Activated naive CD4-positive, alpha-beta T cell treated with anti-CD3 and anti-CD28 coated beads, Interleukin-2, amount 50 U/mL, for 24 hours (primary cell): ENCODE measurements at regions not wholly inside any gene's neighbourhood (a gene's known extent, or its start where the extent isn't known, plus 50 kb on each side); places are given as distances from the start of the nearest gene placed in this dataset.

Experiments
- H3K27ac Mint-ChIP-seq: one replicate; pipeline ENCODE4 v1.8.0; 2021; ENCODE audit warnings: mild to moderate bottlenecking, mixed read lengths
- H3K27me3 Mint-ChIP-seq: one replicate; pipeline ENCODE4 v1.8.0; 2021; ENCODE audit warnings: mixed read lengths
- H3K36me3 Mint-ChIP-seq: one replicate; pipeline ENCODE4 v1.8.0; 2021; ENCODE audit warnings: mixed read lengths
- H3K4me1 Mint-ChIP-seq: one replicate; pipeline ENCODE4 v1.8.0; 2021; ENCODE audit warnings: mixed read lengths
- H3K4me3 Mint-ChIP-seq: one replicate; pipeline ENCODE4 v1.8.0; 2021; ENCODE audit warnings: mild to moderate bottlenecking, mixed read lengths
- H3K9me3 Mint-ChIP-seq: one replicate; pipeline ENCODE4 v1.8.0; 2021; ENCODE audit warnings: mixed read lengths

GRCh38 chr6:155623450-155624178 lies 168.0 kb upstream of the NOX3 start:
- H3K36me3 Mint-ChIP-seq, result no peaks in the 10 kb centered on the region

GRCh38 chr6:155614606-155615005 lies 159.0 kb upstream of the NOX3 start:
- no peaks in the 10 kb centered on the region for H3K27me3 Mint-ChIP-seq
- peaks cover 2% of the 10 kb centered on the region for H3K36me3 Mint-ChIP-seq
- H3K4me3 Mint-ChIP-seq, result no peak overlapping the region
- no peaks in the 10 kb centered on the region for H3K4me1 Mint-ChIP-seq
- H3K9me3 Mint-ChIP-seq, result peaks cover 18% of the 10 kb centered on the region
- H3K27ac Mint-ChIP-seq, result no peak overlapping the region

More at GRCh38 chr6:155623450-155624178, 168.0 kb upstream of the NOX3 start:
- H3K27ac Mint-ChIP-seq, result no peak overlapping the region
- peaks cover 1% of the 10 kb centered on the region for H3K27me3 Mint-ChIP-seq
- H3K4me3 Mint-ChIP-seq, result no peak overlapping the region
- no peaks in the 10 kb centered on the region for H3K9me3 Mint-ChIP-seq
- H3K4me1 Mint-ChIP-seq, result no peaks in the 10 kb centered on the region

DNA sequence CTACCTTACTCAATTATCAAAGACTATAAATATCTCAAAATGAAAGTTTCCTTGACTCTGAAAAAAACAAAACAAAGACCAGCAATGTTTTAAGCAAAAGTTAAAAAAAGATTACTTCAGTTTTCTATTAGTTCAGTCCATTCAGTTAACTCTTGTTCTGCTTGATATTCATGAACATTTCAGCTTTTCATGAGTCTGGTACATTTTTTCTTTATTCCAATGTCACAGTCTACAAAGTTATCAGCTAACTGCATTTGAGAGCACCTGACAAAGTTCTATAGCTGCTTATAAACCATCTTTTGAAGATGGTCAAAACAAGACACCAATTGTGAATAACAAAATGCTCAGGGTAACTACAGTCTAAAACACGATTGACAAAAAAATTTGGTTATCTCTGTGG lies 156.1 kb upstream of the NOX3 start:
- Mint-ChIP-seq H3K27ac (no peak overlapping the region), H3K36me3 (peaks cover 2% of the 10 kb centered on the region), H3K4me3 (no peak overlapping the region)

DNA sequence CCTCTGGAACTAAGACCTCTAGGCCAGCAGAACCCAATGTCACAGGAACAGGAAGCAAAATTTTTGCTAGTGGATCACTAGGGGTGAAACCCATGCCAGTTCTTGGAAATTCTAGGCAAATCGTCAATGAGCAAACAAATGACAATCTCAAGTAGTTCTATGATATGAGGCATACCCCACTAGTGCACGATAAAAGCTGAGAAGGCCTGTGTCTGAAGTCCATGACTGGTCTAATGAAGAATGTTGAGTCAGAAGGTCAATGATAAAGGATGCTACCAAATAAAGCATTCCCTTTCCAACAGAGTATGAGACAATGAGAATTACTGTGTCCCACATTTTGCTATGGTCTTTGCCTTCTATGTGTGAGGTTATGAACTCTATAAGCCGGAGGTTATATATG lies 149.4 kb upstream of the NOX3 start:
- no peaks in the 10 kb centered on the region for H3K36me3 Mint-ChIP-seq
- peaks cover 2% of the 10 kb centered on the region for H3K27me3 Mint-ChIP-seq

More for the DNA sequence above, 156.1 kb upstream of the NOX3 start:
- Mint-ChIP-seq H3K4me1 (no peaks in the 10 kb centered on the region), H3K27me3 (peaks cover 2% of the 10 kb centered on the region), H3K9me3 (peaks cover 13% of the 10 kb centered on the region)

DNA sequence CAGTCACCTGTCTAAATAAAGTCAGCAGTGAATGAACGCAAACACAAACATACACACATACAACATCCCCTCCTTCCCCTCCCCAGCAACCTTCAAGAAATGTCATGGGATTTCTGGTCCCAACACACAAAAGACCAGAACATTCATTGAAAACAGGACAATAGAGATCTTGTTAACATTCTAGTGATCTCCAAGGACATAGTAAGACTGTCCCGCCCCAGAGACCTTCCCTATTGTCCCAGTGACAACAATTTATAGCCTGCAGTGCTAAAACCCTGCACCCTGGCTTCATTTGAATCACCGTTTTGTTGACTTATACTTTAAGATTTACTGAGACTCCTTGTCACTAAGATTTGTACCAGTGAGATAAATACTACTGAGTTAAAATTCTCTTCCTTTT lies 143.9 kb upstream of the NOX3 start:
- Mint-ChIP-seq H3K4me3 (no peak overlapping the region), H3K36me3 (no peaks in the 10 kb centered on the region), H3K27me3 (peaks cover 2% of the 10 kb centered on the region), H3K9me3 (no peaks in the 10 kb centered on the region), H3K4me1 (no peaks in the 10 kb centered on the region), H3K27ac (no peak overlapping the region)

More for the DNA sequence above, 149.4 kb upstream of the NOX3 start:
- H3K4me1 Mint-ChIP-seq, result no peaks in the 10 kb centered on the region
- no peaks in the 10 kb centered on the region for H3K9me3 Mint-ChIP-seq
- H3K4me3 Mint-ChIP-seq, result no peak overlapping the region
- H3K27ac Mint-ChIP-seq, result no peak overlapping the region

- no peaks in the 10 kb centered on the region for H3K36me3 Mint-ChIP-seq
- H3K4me1 Mint-ChIP-seq, result no peaks in the 10 kb centered on the region
- peaks cover 2% of the 10 kb centered on the region for H3K27me3 Mint-ChIP-seq
- H3K9me3 Mint-ChIP-seq, result no peaks in the 10 kb centered on the region
- no peak overlapping the region for H3K4me3 Mint-ChIP-seq
- no peak overlapping the region for H3K27ac Mint-ChIP-seq
Measured at GRCh38 chr6:155599160-155599559, 143.5 kb upstream of the NOX3 start.

DNA sequence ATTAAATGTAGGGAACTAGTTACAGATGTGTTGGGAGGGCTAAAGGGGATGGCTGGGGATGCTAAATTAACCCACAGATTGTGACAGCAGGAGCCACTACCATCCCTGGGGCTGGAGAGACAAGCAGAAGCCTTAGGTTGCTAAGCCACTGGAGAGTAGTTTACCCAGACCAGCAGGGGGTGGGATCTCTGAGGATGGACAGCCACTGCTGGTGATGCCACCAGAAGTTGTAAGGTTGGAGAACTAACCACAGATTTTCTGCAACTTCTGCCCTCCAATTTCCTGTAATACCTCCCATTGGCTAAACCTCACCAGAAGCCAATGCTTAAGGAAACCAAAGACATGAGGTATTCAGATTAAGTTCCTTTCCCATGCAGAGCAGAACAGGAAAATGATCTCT lies 139.6 kb upstream of the NOX3 start:
- no peaks in the 10 kb centered on the region for H3K9me3 Mint-ChIP-seq
- H3K4me3 Mint-ChIP-seq, result no peak overlapping the region
- no peaks in the 10 kb centered on the region for H3K36me3 Mint-ChIP-seq

GRCh38 chr6:155591741-155592140 lies 136.1 kb upstream of the NOX3 start:
- peaks cover 13% of the 10 kb centered on the region for H3K27me3 Mint-ChIP-seq
- H3K27ac Mint-ChIP-seq, result no peak overlapping the region
- no peaks in the 10 kb centered on the region for H3K4me1 Mint-ChIP-seq
- H3K9me3 Mint-ChIP-seq, result no peaks in the 10 kb centered on the region
- H3K36me3 Mint-ChIP-seq, result no peaks in the 10 kb centered on the region
- H3K4me3 Mint-ChIP-seq, result no peak overlapping the region

More for the DNA sequence above, 139.6 kb upstream of the NOX3 start:
- H3K27me3 Mint-ChIP-seq, result peaks cover 11% of the 10 kb centered on the region
- no peaks in the 10 kb centered on the region for H3K4me1 Mint-ChIP-seq
- H3K27ac Mint-ChIP-seq, result no peak overlapping the region

DNA sequence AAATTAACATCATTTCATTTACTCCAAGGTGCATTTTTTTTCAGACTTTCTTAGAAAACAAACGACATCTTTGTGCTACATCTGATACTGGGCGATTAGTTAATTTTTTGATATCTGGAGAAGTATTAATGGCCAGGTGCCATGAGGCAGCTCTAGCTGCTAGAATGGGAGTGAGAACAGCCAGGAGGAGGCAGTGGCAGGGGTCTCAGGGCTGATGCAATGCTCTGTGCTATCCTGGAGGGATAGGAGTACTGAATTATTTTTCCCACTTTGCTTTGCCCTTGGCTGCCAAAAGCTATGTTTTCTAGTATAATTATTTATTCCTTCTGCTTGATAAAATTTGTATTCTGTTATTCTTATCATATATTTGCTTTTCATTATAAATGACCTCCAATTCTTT lies 133.6 kb upstream of the NOX3 start:
- no peaks in the 10 kb centered on the region for H3K4me1 Mint-ChIP-seq
- no peak overlapping the region for H3K27ac Mint-ChIP-seq
- no peaks in the 10 kb centered on the region for H3K36me3 Mint-ChIP-seq
- no peak overlapping the region for H3K4me3 Mint-ChIP-seq
- no peaks in the 10 kb centered on the region for H3K9me3 Mint-ChIP-seq
- peaks cover 13% of the 10 kb centered on the region for H3K27me3 Mint-ChIP-seq

DNA sequence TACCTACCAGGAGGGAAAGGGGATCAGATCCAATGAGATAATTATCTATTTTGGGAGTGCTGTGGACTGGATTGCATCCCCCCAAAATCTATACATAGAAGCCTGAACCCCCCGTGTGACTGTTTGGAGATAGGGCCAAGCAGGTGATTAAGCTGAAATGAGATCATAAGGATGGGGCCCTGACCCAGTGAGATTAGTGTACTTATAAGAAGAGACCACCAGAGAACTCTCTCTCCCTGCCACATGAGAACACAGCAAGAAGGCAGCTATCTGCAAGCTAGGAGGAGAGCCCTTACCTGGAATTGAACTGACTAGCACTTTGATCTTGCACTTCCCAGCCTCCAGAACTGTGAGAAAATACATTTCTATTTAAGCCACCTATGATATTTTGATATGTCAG lies 132.2 kb upstream of the NOX3 start:
- Mint-ChIP-seq H3K4me1 (no peaks in the 10 kb centered on the region), H3K27me3 (peaks cover 12% of the 10 kb centered on the region), H3K4me3 (no peak overlapping the region), H3K9me3 (no peaks in the 10 kb centered on the region), H3K27ac (no peak overlapping the region), H3K36me3 (no peaks in the 10 kb centered on the region)

DNA sequence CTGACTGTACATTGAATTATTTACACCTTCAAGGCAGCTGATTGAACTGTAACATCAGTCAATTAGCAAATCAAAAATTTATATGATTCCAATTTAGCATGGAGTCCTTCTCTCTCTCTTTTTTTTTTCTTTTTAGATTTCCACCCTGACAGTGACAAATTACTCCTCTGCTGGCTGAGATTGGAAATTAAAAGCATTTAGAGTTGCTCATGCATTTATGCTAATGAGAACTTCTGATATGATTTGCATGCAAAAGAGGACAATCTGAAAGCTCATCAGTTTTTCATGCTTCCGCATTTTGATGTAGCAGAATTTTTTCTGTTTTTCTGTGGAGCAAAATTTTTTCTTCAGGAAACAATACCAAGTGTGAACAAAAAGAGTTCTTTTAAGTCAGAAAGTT lies 130.5 kb upstream of the NOX3 start:
- no peak overlapping the region for H3K4me3 Mint-ChIP-seq
- no peaks in the 10 kb centered on the region for H3K4me1 Mint-ChIP-seq
- peaks cover 5% of the 10 kb centered on the region for H3K27me3 Mint-ChIP-seq
- H3K36me3 Mint-ChIP-seq, result no peaks in the 10 kb centered on the region
- H3K27ac Mint-ChIP-seq, result no peak overlapping the region
- no peaks in the 10 kb centered on the region for H3K9me3 Mint-ChIP-seq

DNA sequence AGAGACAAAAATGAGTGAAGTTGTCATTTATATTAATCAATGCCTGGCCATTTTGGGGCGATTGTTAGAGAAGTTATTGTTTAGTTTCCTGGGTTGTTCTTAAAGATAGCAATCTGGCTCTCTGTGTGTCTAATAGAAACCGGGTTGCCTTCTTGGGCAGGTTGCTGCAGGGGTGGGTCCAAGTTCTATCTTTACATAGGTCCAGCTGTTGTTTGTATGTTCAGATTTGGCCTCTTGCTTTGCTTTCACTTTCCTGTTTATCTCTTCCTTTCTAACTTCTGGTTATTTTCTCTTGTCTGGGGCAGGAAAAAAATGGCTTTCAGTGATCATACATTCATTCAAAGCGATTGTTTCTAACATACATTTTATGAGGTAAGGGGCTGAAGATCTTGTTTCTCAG lies 128.4 kb upstream of the NOX3 start:
- peaks cover 1% of the 10 kb centered on the region for H3K27me3 Mint-ChIP-seq
- H3K36me3 Mint-ChIP-seq, result no peaks in the 10 kb centered on the region
- H3K9me3 Mint-ChIP-seq, result no peaks in the 10 kb centered on the region
- H3K27ac Mint-ChIP-seq, result no peak overlapping the region
- no peak overlapping the region for H3K4me3 Mint-ChIP-seq
- no peaks in the 10 kb centered on the region for H3K4me1 Mint-ChIP-seq

GRCh38 chr6:155582016-155582991 lies 126.7 kb upstream of the NOX3 start:
- Mint-ChIP-seq H3K36me3 (no peaks in the 10 kb centered on the region), H3K27me3 (peaks cover 1% of the 10 kb centered on the region), H3K4me3 (no peak overlapping the region), H3K4me1 (no peaks in the 10 kb centered on the region), H3K27ac (peak overlapping the region; percentile 66), H3K9me3 (no peaks in the 10 kb centered on the region)

DNA sequence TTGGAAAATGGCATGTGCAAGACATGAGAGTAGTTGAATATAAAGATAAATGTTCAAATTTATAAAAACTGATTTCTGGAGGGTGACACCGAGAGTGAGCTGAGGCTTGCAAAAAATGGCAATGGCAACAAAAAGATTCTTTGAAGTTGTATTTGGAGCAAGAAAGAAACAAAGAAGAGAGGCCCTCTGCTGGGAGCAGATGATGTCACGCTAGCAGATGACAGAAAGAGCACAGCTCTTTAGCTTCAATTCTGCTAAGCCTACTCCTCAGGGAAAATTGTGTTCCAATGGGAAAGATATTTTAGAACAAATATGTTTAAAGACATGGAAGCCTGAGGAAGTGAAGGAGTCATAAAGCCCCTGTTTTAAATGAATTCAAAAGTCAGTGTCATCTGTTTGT lies 125.3 kb upstream of the NOX3 start:
- no peaks in the 10 kb centered on the region for H3K9me3 Mint-ChIP-seq
- H3K36me3 Mint-ChIP-seq, result no peaks in the 10 kb centered on the region
- no peak overlapping the region for H3K27ac Mint-ChIP-seq
- peaks cover 4% of the 10 kb centered on the region for H3K27me3 Mint-ChIP-seq
- no peak overlapping the region for H3K4me3 Mint-ChIP-seq
- H3K4me1 Mint-ChIP-seq, result no peaks in the 10 kb centered on the region

DNA sequence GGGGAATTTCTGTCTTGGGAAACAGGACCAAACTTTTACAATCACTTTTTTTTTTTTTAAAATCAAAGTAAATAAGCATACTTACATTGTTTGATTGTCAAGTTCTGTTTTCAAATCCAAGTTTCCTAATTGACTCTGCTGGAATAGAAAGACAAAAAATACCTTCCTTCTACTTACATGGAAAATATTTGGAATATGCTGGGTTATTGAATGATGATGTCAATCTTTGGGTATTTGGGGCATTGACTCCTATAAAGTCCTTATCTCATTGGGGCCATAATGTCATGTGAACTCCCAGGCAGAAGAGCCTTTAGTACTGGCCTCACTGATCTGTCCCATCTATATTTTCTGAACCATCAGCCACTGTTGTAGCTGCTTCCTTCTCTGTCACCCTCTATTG lies 122.6 kb upstream of the NOX3 start:
- peaks cover 2% of the 10 kb centered on the region for H3K36me3 Mint-ChIP-seq
- peaks cover 6% of the 10 kb centered on the region for H3K9me3 Mint-ChIP-seq
- H3K4me1 Mint-ChIP-seq, result no peaks in the 10 kb centered on the region
- no peak overlapping the region for H3K4me3 Mint-ChIP-seq
- no peak overlapping the region for H3K27ac Mint-ChIP-seq
- peaks cover 11% of the 10 kb centered on the region for H3K27me3 Mint-ChIP-seq

DNA sequence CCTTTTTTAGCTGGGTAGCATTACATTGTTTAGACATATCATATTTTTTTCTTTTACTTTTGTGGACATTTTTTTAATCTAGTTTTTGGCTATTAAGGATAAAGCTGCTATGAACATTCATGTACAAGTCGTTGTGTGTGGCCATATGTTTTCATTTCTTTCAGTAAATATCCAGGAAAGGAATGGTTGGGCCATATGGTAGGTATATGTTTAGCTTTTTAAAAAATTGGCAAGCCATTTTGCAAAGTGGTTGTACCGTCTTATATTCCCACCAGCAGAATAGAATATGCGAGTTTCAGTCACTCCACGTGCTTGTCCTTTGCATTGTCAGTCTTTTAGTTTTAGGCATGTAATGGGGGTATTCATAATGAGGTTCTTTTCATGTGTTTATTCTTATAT lies 106.3 kb upstream of the NOX3 start:
- Mint-ChIP-seq H3K36me3 (no peaks in the 10 kb centered on the region), H3K4me3 (no peak overlapping the region), H3K27me3 (peaks cover 7% of the 10 kb centered on the region), H3K27ac (no peak overlapping the region), H3K9me3 (no peaks in the 10 kb centered on the region), H3K4me1 (no peaks in the 10 kb centered on the region)
